Pancreas (tissue), 10 donors: ENCODE measurements at regions not wholly inside any gene's neighbourhood (a gene's known extent, or its start where the extent isn't known, plus 50 kb on each side); places are given as distances from the start of the nearest gene placed in this dataset.

ENCODE experiments used
- ATAC-seq, 4 donors: fragments of 200-7000 bp; cut with Tn5 transposase; one replicate each; pipeline versions ENCODE4 v1.8.0 to v1.9.1; 2020; ENCODE audit warnings: mild to moderate bottlenecking in 4 of 4, moderate library complexity in 4 of 4
- DNase-seq, 6 donors: peaks; one replicate each; pipeline ENCODE4 v3.0.0-alpha.2; 2020
- FAIRE-seq: peaks from 2 replicates; lab custom pipeline; 2012; peaks lifted over from hg19 to GRCh38; lab: Jason Lieb, UNC
- H3K27ac ChIP-seq, 4 donors: fragments of 200-600 bp; sonication (generic); 1 replicate in 3 of 4; 2 replicates in 1 of 4; pipeline versions ENCODE4 v1.5.0 to v1.8.0; 2020
- H3K27me3 ChIP-seq, 4 donors: fragments of 200-600 bp; one replicate each; pipeline ENCODE4 v1.8.0; 2021
- H3K36me3 ChIP-seq, 3 donors: fragments of 200-600 bp; sonication (generic) in 1 of 3; one replicate each; pipeline versions ENCODE4 v1.5.0 to v1.8.0; 2020 to 2021
- H3K4me1 ChIP-seq, 3 donors: fragments of 200-600 bp; one replicate each; pipeline ENCODE4 v1.8.0; 2021
- H3K4me3 ChIP-seq, 4 donors: fragments of 200-600 bp; sonication (generic) in 2 of 4; one replicate each; pipeline versions ENCODE4 v1.5.0 to v1.8.0; 2020 to 2021
- H3K9me3 ChIP-seq, 4 donors: fragments of 200-600 bp; one replicate each; pipeline ENCODE4 v1.8.0; 2021
- WGBS, 2 donors: extraction: QIAGEN DNeasy Blood & Tissue Kit; methylation state at CpG; one replicate each; pipeline ENCODE4 v1.1.7; 2013; 5-methylcytosine and 5-hydroxymethylcytosine counted together
- intact Hi-C, 3 donors: fragments of 100-400 bp; cut with DNase I; formaldehyde crosslinking; loops; one replicate each; pipeline versions ENCODE4 v1.11.1 to v1.14.2; 2022
- TF ChIP-seq, protein P1 (sequence below), 4 donors: fragments of 200-600 bp; sonication (generic) in 3 of 4; IDR thresholded peaks; one replicate each; pipeline versions ENCODE4 v1.5.0 to v1.8.0; 2021; ENCODE audit warnings: antibody characterized with exemption in 4 of 4
- donor health status: healthy with polysubstance abuse.
- donor health status: DM: no; HTN: no; CAD: no; lungs with moderate emphysema.
- donor health status: DM: no; HTN: no; CAD: no.
- donor health status: control.
- donor health status: control.
- donor health status: Bipolar disorder and iron deficiency.
- donor health status: DM: yes; HTN: yes; CAD: no.
- donor health status: DM: no; HTN: no; CAD: no.
- donor health status: DM: no; HTN: no; CAD: no.
- donor health status: DM: yes; HTN: yes; CAD: no.

DNA sequence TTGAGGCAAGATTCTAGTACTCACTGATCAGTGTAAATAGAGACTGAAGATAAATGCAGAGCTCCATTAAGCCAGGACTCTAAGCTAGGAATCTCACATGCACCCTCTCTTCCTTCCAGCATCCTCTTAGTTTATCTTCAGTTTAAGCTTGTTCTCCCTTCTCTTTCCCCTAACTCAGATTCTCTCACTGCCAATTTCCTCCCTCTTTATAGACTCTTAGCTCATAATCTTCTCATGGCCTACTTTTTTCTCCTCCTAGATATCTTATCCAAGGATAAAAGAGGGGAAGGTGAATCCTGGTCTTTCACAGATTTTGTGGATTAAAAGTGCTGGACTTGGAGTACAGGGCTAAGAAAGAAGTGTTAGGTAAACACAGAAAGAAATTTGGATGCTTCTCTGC lies 108.9 kb upstream of the TENM3 start:
- FAIRE-seq (no peak), DNase-seq (no peak), ATAC-seq (no peak)
- H3K4me3 ChIP-seq: no peak overlapping the region
- intact Hi-C loops: no loop called here
- no peak overlapping the region for H3K27ac ChIP-seq
- H3K9me3 ChIP-seq: no peaks in the 10 kb centered on the region
- H3K27me3 ChIP-seq: peaks cover 0 to 11% (median 0%) of the 10 kb centered on the region in 4 donors
- H3K4me1 ChIP-seq: no peaks in the 10 kb centered on the region
- TF ChIP-seq, protein P1, sequence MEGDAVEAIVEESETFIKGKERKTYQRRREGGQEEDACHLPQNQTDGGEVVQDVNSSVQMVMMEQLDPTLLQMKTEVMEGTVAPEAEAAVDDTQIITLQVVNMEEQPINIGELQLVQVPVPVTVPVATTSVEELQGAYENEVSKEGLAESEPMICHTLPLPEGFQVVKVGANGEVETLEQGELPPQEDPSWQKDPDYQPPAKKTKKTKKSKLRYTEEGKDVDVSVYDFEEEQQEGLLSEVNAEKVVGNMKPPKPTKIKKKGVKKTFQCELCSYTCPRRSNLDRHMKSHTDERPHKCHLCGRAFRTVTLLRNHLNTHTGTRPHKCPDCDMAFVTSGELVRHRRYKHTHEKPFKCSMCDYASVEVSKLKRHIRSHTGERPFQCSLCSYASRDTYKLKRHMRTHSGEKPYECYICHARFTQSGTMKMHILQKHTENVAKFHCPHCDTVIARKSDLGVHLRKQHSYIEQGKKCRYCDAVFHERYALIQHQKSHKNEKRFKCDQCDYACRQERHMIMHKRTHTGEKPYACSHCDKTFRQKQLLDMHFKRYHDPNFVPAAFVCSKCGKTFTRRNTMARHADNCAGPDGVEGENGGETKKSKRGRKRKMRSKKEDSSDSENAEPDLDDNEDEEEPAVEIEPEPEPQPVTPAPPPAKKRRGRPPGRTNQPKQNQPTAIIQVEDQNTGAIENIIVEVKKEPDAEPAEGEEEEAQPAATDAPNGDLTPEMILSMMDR (IDR thresholded peaks at IDR 0.05): no peak
- no peaks in the 10 kb centered on the region for H3K36me3 ChIP-seq

DNA sequence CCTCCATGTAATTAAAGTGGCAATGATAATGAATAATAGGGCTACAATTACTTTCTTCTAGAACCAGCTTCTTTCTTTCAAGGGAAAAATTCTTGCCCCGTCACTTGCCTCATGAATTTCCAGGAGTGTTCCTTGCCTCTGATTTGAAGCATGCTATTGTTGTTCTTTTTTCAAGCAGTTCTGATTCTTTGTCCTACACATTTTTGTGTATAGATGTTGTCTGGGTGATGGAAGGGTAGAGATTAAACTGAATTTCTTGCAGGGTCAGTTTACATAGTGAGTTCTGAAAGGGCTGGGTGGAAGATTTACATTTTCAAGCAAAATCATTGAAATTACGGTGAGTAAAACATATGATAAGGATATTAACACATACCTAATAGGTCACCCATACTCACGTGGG lies 107.0 kb upstream of the TENM3 start:
- Histone ChIP-seq H3K36me3 (no peaks in the 10 kb centered on the region), H3K9me3 (no peaks in the 10 kb centered on the region), H3K27me3 (peaks cover 0 to 21% (median 0%) of the 10 kb centered on the region in 4 donors), H3K4me1 (no peaks in the 10 kb centered on the region), H3K27ac (no peak overlapping the region), H3K4me3 (no peak overlapping the region)
- 51 to 58% methylated on average over 3 of the region's 3 CpGs for WGBS, 2 donors
- ATAC-seq: no peak
- TF ChIP-seq, protein P1 (IDR thresholded peaks at IDR 0.05): no peak
- intact Hi-C loops: no loop called here
- FAIRE-seq: no peak
- no peak for DNase-seq

GRCh38 chr4:182137343-182137742 lies 105.9 kb upstream of the TENM3 start:
- intact Hi-C loops: no loop called here
- FAIRE-seq (no peak), ATAC-seq (no peak), DNase-seq (no peak)
- Histone ChIP-seq H3K27me3 (peaks cover 0 to 29% (median under 1%) of the 10 kb centered on the region in 4 donors), H3K36me3 (no peaks in the 10 kb centered on the region), H3K4me3 (no peak overlapping the region), H3K9me3 (no peaks in the 10 kb centered on the region), H3K4me1 (peaks cover 0 to under 1% (median 0%) of the 10 kb centered on the region in 3 donors), H3K27ac (no peak overlapping the region)
- 50 to 66% methylated on average over 4 of the region's 4 CpGs for WGBS, 2 donors
- TF ChIP-seq, protein P1 (IDR thresholded peaks at IDR 0.05): no peak

GRCh38 chr4:182139491-182139890 lies 103.7 kb upstream of the TENM3 start:
- intact Hi-C loops: no loop called here
- peaks cover 0 to 36% (median 2%) of the 10 kb centered on the region in 4 donors for H3K27me3 ChIP-seq
- DNase-seq (no peak), ATAC-seq (no peak), FAIRE-seq (no peak)
- H3K4me1 ChIP-seq: peaks cover 0 to 3% (median 2%) of the 10 kb centered on the region in 3 donors
- H3K9me3 ChIP-seq: no peaks in the 10 kb centered on the region
- TF ChIP-seq, protein P1 (IDR thresholded peaks at IDR 0.05): no peak
- no peaks in the 10 kb centered on the region for H3K36me3 ChIP-seq
- no peak overlapping the region for H3K4me3 ChIP-seq
- no peak overlapping the region for H3K27ac ChIP-seq
- WGBS, 2 donors: 40 to 56% methylated on average over 13 of the region's 13 CpGs

GRCh38 chr4:182140547-182140946 lies 102.7 kb upstream of the TENM3 start:
- FAIRE-seq: no peak
- peaks cover 0 to 38% (median 5%) of the 10 kb centered on the region in 4 donors for H3K27me3 ChIP-seq
- peaks cover 3 to 5% (median 3%) of the 10 kb centered on the region in 3 donors for H3K4me1 ChIP-seq

More at GRCh38 chr4:182140547-182140946, 102.7 kb upstream of the TENM3 start:
- H3K36me3 ChIP-seq: no peaks in the 10 kb centered on the region
- TF ChIP-seq, protein P1 (IDR thresholded peaks at IDR 0.05): no peak
- no peak overlapping the region for H3K27ac ChIP-seq
- no peak overlapping the region for H3K4me3 ChIP-seq
- 31% methylated on average over 16 of the region's 16 CpGs for WGBS, 2 donors
- intact Hi-C loops: no loop called here
- H3K9me3 ChIP-seq: no peaks in the 10 kb centered on the region
- ATAC-seq (no peak), DNase-seq (peak in 1 of 6 donors; percentile 46)
